SK-N-SH (cell line): ENCODE measurements at regions not wholly inside any gene's neighbourhood (a gene's known extent, or its start where the extent isn't known, plus 50 kb on each side); places are given as distances from the start of the nearest gene placed in this dataset.
A peak's percentile ranks its signal among the peaks of the same experiment; 100 is the strongest.

Experiments used
- CHD2 ChIP-seq: fragments of 150-350 bp; IDR thresholded peaks from 2 replicates; pipeline ENCODE4 v1.6.1; 2018; ENCODE audit warnings: low read length; ENCODE audit not compliant: partially characterized antibody
- CTCF ChIP-seq: fragments of 200-600 bp; sonication (generic); IDR thresholded peaks from 2 replicates; pipeline ENCODE4 v1.6.1; 2017; ENCODE audit warnings: antibody characterized with exemption, mild to moderate bottlenecking, moderate library complexity
- EZH2phosphoT487 ChIP-seq: fragments of 200-600 bp; sonication (generic); IDR thresholded peaks from 2 replicates; pipeline ENCODE4 v1.6.1; 2017; ENCODE audit warnings: low read depth, mixed run types, mild to moderate bottlenecking, antibody characterized with exemption, moderate library complexity, borderline replicate concordance
- JUND ChIP-seq: IDR thresholded peaks from 2 replicates; pipeline ENCODE4 v1.4.0; 2012
- PBX3 ChIP-seq: IDR thresholded peaks from 2 replicates; pipeline ENCODE4; 2012
- POLR2AphosphoS5 ChIP-seq: IDR thresholded peaks from 2 replicates; pipeline ENCODE4 v1.6.1; 2012; ENCODE audit warnings: low read depth, low read length
- RFX5 ChIP-seq: IDR thresholded peaks from 2 replicates; pipeline ENCODE4 v1.6.1; 2012; ENCODE audit warnings: mild to moderate bottlenecking, improper control_type of control experiment, low read length
- USF2 ChIP-seq: fragments of 150-350 bp; IDR thresholded peaks from 2 replicates; pipeline ENCODE4 v1.6.1; 2017; ENCODE audit warnings: antibody characterized with exemption, low read length, low read depth, borderline replicate concordance

GRCh38 chr5:18465833-18466681 lies 831.8 kb downstream of the TAF11L14 start:
- no peak for TF ChIP-seq JUND
- TF ChIP-seq CTCF, result peak; percentile 89
- no peak for TF ChIP-seq CHD2
- no peak for TF ChIP-seq RFX5
- no peak for TF ChIP-seq POLR2AphosphoS5
- TF ChIP-seq EZH2phosphoT487, result no peak
- no peak for TF ChIP-seq PBX3
- no peak for TF ChIP-seq USF2
